ENCODE measurements at regions not wholly inside any gene's neighbourhood (a gene's known extent, or its start where the extent isn't known, plus 50 kb on each side); places are given as distances from the start of the nearest gene placed in this dataset.

- H3K36me3 Mint-ChIP-seq (ENCODE audit: unreplicated experiment), result no peaks in the 10 kb centered on the region
- peaks cover 24% of the 10 kb centered on the region for H3K4me1 Mint-ChIP-seq (ENCODE audit: unreplicated experiment)
- peaks cover 1% of the 10 kb centered on the region for H3K9me3 Mint-ChIP-seq (ENCODE audit: unreplicated experiment)
- no peaks in the 10 kb centered on the region for H3K27me3 Mint-ChIP-seq (ENCODE audit: unreplicated experiment)
- DNase-seq (ENCODE audit: extremely low spot score, unreplicated experiment), result no peak
- peak overlapping the region; percentile 36 for H3K27ac Mint-ChIP-seq (ENCODE audit: unreplicated experiment)
- no peak overlapping the region for H3K4me3 Mint-ChIP-seq (ENCODE audit: unreplicated experiment)
- TF ChIP-seq, protein P1, sequence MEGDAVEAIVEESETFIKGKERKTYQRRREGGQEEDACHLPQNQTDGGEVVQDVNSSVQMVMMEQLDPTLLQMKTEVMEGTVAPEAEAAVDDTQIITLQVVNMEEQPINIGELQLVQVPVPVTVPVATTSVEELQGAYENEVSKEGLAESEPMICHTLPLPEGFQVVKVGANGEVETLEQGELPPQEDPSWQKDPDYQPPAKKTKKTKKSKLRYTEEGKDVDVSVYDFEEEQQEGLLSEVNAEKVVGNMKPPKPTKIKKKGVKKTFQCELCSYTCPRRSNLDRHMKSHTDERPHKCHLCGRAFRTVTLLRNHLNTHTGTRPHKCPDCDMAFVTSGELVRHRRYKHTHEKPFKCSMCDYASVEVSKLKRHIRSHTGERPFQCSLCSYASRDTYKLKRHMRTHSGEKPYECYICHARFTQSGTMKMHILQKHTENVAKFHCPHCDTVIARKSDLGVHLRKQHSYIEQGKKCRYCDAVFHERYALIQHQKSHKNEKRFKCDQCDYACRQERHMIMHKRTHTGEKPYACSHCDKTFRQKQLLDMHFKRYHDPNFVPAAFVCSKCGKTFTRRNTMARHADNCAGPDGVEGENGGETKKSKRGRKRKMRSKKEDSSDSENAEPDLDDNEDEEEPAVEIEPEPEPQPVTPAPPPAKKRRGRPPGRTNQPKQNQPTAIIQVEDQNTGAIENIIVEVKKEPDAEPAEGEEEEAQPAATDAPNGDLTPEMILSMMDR (IDR thresholded peaks at IDR 0.05), result no peak
Observed at GRCh38 chr6:113586413-113587077, 270.6 kb upstream of the MARCKS start.

GRCh38 chr6:113587078-113587699 is 270.0 kb upstream of the MARCKS start:
- TF ChIP-seq, protein P1 (IDR thresholded peaks at IDR 0.05), result no peak
- Mint-ChIP-seq H3K4me1 (ENCODE audit: unreplicated experiment) (peaks cover 28% of the 10 kb centered on the region), H3K36me3 (ENCODE audit: unreplicated experiment) (no peaks in the 10 kb centered on the region), H3K9me3 (ENCODE audit: unreplicated experiment) (no peaks in the 10 kb centered on the region), H3K4me3 (ENCODE audit: unreplicated experiment) (no peak overlapping the region), H3K27ac (ENCODE audit: unreplicated experiment) (no peak overlapping the region), H3K27me3 (ENCODE audit: unreplicated experiment) (no peaks in the 10 kb centered on the region)
- DNase-seq (ENCODE audit: extremely low spot score, unreplicated experiment), result no peak

DNA sequence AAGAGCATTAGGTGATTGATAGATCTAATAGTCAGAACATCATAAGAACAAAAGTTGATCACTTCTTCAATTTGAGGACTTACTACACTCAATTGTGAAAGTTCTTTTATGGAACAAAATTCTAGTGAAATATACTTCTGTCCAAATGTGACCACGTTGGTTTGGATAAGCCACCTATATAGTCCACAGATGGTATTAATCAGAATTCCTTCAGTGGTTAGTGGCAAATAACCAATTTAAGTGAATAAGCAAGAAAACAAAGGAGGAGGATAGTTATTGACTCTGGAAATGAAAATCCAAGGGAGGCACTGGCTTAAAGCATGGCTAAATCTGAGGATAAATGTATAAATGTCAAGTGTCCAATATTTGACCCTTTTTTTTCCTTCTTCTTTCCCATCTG is 268.5 kb upstream of the MARCKS start:
- Mint-ChIP-seq H3K27ac (ENCODE audit: unreplicated experiment) (no peak overlapping the region), H3K27me3 (ENCODE audit: unreplicated experiment) (no peaks in the 10 kb centered on the region), H3K4me3 (ENCODE audit: unreplicated experiment) (no peak overlapping the region), H3K4me1 (ENCODE audit: unreplicated experiment) (peaks cover 37% of the 10 kb centered on the region), H3K9me3 (ENCODE audit: unreplicated experiment) (no peaks in the 10 kb centered on the region), H3K36me3 (ENCODE audit: unreplicated experiment) (no peaks in the 10 kb centered on the region)
- no peak for DNase-seq (ENCODE audit: extremely low spot score, unreplicated experiment)
- TF ChIP-seq, protein P1 (IDR thresholded peaks at IDR 0.05), result no peak

DNA sequence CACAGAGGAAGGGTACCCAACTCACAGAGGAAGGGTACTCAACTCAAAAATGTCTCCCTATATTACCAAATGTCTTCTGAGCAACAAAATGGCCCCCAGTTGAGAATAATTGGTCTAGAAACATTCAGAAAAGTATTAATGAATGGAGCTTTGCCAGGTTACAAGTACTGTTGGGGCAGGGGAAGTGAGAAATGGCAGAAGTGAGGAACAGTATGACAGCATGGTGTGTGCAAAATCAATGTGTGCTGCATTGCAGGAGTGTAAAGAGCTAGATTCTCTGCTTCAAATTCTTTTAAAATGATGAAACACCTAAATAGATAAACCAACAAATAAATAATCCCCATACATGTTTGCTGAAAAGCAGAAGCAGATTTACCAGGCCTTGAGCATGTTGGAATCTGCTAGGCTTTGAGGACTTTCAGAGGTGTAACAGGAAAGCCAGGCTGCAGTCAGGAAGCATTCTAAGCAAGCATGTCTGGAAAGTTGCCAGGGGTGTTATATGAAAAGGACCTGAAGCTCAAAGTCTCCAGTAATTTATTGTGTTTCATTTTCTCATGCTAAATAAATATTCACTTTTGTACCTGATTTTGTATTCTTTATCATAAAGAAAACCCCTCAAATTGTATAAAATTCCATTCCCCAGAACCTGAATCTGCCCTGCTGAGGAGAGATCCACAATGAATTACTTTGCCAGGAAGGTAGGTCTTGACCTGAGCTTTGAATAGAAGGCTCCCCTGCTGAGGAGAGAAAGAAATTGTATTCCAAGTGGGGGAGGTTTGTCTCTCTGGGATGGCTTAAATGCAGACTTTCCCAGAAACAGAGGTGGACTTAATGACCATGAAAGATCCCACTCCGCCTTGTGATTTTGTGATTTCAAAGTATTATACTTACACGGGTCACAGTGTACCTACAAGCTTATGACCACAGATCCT is 265.0 kb upstream of the MARCKS start:
- H3K27ac Mint-ChIP-seq (ENCODE audit: unreplicated experiment), result peak overlapping the region; percentile 50

More for the DNA sequence above, 265.0 kb upstream of the MARCKS start:
- Mint-ChIP-seq H3K4me3 (ENCODE audit: unreplicated experiment) (no peak overlapping the region), H3K9me3 (ENCODE audit: unreplicated experiment) (no peaks in the 10 kb centered on the region), H3K27me3 (ENCODE audit: unreplicated experiment) (no peaks in the 10 kb centered on the region), H3K4me1 (ENCODE audit: unreplicated experiment) (peaks cover 50% of the 10 kb centered on the region), H3K36me3 (ENCODE audit: unreplicated experiment) (no peaks in the 10 kb centered on the region)
- TF ChIP-seq, protein P1 (IDR thresholded peaks at IDR 0.05), result no peak
- no peak for DNase-seq (ENCODE audit: extremely low spot score, unreplicated experiment)

All from osteocyte (in vitro differentiated cells).